GM21619 (cell line): ENCODE measurements at regions not wholly inside any gene's neighbourhood (a gene's known extent, or its start where the extent isn't known, plus 50 kb on each side); places are given as distances from the start of the nearest gene placed in this dataset.

ENCODE experiments used
- ATAC-seq: cut with Tn5 transposase; IDR thresholded peaks from one replicate; pipeline ENCODE4 v1.9.1; 2021; ENCODE audit not compliant: unreplicated experiment

DNA sequence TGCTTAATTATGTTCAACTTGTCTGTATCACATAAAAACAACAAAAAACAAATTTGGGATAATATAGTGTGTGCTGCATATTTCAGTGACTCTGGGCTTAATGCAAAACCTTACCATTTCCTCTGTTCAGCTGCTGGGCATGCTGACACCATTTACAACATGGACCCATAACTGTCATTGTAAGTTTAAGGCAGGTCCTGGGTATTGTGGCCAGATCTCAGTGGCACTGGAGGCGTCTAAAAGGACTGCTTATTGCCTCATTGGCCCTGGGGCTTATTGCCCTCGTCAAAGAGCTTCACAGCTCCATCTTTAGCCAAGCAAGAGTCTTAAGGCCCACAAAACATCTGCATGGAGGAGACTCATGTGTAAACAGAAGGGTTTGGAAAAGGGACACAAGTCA is 390.2 kb downstream of the NR2F2 start:
- no peak for ATAC-seq

DNA sequence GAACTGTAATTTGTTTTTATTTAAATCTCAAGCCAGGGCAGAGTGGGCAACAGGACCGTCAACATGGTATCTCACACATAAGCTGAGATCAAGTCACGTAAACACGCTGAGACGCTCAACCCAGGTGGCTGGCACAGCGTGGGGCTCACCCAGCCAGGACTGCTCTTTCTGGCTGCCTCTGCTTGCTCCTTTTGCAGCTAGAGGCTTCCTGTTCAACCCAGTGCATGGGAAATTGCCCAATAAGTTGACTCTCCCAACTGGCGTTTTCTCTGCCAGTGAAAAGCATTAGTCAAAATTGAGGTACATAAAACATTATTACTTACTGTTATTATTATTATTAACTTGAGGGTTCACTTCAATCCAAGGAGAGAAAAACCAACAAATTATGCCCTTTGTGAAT is 398.1 kb downstream of the NR2F2 start:
- ATAC-seq: no peak

DNA sequence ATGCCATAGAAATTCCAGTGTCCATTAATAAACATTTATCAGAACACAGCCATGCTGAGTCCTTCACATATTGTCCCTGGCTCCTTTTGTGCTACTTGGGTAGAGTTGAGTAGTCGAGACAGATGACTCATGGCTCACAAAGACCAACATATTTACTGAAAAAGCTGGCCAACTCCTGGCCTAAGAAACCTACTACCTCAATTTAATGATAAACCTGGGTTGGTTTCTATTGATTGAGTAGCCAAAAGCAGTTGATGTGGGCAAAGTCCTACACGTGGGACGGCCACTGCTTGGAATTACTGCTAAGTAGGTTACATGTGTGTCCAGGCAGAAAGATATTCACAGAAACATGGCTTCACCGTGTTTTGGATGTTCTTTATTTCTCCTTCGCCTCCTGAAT is 402.2 kb downstream of the NR2F2 start:
- no peak for ATAC-seq

DNA sequence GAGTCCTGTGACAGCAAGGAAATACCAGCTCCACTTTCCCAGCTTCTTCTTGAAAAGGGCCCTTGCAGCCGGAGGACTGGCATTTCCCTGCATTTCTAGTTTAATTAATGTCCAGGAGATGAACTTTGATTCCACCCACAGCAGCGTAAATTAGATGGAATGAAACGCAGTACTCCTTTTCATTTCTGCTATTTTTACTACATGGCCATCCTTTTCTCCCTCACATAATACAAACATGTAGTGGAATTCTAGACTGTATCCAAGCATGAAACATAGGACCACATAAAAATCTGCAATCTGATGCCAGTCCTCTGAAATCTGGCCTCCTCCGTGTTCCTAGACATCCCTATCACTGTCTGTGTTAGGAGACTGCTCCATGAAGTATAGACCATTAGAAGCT is 403.2 kb downstream of the NR2F2 start:
- no peak for ATAC-seq

DNA sequence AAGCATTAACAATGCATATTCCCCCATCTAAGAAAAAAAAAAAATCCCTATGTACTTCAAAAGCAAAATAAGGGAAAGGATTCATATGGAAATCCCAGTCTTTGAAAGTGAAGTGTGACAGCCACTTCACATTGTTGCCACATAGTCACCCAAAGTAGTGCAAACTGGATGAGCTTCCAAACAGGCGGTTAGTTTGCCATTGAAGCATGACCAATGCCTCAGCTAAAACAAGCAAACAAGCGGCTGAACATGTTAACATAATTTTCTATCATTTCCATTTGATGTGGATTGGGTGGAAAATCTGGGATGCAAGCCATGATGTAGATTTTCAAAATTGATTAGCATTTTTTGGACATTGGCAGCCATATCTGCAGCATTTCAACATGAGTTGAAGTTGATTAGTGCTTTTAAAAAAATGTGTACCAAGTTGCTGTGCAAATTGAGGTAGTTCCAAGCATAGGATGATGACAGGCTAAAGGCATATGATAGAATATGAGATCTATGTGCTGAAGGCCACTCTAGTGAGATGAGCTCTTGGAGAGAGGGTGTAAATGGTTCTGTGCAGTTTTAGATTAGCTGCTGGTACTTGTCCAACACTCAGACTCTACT is 405.2 kb downstream of the NR2F2 start:
- ATAC-seq: no peak

DNA sequence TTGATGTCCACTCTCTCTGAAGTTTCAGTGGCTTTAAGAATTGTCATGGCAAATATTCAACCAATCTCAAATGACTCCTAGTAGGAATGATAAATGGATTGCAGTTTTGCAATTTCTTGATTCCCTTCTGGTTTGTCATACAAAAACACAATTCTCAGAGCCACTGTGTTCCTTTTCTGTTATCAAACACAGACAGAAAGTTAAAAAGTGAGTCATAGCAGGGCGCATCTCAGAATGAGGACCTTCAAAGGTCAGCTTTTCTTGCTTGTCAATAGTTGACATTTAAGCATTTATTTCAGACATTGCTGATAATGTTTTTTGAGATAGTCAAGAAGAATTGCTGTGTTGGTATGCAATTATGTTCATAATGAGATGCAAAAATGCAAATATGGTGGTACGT is 405.9 kb downstream of the NR2F2 start:
- no peak for ATAC-seq

DNA sequence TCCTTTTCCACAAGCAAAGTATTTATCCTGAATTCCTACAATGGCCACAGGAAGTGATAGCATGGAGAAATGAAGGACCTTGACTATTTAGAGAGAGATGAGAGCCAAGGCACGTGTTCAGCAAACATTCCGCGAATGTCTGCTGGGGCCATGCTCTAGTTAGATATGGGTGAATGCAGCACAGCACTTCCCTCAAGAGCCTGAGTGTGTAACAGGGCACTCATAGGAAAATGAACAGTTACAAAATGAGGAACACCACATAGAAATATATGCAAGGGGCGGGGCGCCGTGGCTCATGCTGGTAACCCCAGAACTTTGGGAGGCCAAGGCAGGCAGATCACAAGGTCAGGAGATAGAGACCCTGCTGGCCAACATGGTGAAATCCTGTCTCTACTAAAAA is 406.9 kb downstream of the NR2F2 start:
- no peak for ATAC-seq

DNA sequence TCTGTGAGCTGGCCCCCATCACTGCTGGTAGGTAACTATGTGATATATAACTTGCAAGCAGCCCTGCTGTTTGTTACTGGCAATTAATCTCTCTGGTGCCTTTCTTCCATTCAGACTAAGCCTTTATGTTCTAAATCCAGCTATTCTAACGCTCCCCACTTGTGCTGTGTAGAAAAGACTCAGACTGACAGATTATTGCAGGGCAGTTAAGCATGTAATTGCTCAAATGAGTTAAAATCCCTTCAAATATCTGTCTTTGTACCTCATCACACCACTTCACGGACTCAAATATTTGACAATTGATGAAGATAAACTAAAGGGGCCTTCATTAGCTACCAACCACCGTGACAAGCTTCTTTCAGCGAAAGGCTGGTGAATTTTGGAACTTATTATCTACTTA is 416.2 kb downstream of the NR2F2 start:
- no peak for ATAC-seq

DNA sequence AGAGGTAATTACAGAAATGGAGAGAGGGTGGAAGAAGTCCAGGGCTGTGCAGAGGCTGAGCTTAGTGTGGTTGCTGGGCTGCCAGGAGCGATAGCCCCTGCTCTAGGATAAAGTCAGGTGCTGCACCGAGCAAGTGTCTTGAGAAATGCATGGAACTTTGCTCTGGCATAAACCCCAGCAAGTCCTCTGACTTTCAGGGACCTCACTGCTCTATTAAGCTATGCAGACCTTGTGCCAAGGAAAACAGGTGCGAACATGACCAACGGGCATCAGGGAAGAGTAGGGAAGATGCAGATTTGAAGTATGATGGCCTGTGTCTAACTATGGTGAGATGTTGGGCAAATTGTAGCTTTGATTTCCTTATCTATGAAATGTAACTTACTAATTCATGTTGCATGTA is 416.8 kb downstream of the NR2F2 start:
- no peak for ATAC-seq

DNA sequence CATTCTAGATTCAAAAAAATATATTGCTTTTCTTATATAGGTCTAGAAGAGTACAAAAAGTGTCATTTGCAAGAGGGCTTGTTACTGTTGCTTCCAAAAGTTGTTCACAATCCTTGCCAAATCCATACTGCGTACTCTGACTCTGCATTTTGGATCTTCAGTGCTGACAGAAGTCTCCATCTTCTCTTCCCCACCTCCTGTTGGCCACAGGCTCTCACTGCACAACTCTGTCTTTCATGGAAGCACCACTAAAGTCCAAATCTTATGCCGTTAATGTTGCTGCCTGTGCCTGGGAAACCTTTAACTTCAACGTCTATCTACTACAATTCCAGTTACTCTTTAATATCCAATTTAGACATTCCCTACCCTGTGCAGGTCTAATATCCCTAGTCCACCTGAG is 419.9 kb downstream of the NR2F2 start:
- ATAC-seq: no peak

DNA sequence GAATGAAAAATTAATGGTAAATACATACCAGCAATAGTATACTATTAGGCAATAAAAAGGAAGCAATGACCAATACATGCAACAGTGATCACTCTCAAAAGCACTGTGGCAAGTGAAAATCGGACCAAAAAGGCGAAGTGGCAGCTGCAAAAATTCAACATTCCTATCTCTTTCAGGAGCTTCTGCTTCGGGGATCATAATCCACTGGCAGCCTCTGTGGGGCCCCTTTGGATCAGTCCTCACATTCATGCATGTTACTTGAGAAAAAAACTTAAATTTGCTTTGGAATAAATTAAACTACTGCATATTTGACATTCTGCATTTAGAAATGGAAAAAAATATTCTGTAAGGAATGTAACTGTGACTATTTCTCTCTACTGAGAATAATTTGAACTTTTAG is 425.6 kb downstream of the NR2F2 start:
- ATAC-seq: no peak

DNA sequence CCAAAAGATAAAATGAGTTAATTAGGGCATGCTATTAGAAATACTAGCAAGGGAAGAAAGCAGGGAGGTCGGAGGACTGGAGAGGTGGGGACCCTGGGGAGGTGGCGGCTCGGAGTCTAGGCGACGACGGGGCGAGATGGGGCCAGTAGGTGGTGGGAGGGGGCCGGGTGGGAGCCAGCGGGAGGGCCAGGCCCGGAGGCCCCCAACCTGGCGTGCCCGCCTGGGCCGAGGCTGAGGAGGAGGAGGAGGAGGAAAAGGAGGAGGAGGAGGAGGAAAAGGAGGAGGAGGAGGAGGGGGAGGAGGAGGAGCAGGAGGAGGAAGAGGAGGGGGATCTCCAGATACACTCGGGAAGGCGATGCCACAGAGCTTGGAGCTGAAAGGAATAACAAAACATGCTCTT is 426.2 kb downstream of the NR2F2 start:
- no peak for ATAC-seq

DNA sequence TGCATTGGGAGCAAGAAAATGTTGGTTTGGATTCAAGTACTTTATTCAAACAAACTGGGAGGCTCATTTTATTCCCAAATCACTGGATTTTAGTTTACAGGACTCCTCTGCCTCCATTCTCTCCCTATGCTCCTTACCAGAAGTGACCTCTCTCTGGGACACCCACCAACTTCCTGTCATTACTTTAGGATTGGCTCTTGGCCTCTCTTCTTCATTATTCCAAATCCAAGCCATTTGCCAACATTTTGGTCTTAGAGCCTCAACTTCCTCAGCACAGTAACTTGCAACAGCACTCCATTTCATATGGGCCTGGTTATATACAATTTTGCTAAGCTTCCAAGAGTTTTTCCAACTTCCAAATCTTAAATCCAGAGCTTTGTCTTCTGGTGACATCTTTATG is 432.1 kb downstream of the NR2F2 start:
- ATAC-seq: no peak

DNA sequence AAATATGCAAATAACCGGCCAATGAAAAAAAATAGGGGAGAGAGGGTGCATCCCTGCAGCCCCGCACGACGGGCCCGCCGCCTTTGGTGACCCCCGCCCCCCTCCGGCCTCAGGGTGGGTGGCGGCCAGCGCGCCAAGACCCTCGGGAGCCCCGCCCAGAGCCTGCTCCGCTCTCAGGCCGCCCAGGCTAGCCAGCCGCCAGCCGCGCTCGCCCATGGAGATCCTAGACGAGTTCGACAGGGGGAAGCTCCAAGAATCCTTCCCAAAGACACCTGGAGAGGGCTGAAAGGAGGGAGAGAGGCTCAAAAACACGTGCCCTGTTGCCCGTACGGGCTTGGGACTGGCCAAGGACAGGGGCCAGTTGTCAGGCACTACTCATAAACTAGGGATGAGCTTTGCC is 434.0 kb downstream of the NR2F2 start:
- no peak for ATAC-seq

DNA sequence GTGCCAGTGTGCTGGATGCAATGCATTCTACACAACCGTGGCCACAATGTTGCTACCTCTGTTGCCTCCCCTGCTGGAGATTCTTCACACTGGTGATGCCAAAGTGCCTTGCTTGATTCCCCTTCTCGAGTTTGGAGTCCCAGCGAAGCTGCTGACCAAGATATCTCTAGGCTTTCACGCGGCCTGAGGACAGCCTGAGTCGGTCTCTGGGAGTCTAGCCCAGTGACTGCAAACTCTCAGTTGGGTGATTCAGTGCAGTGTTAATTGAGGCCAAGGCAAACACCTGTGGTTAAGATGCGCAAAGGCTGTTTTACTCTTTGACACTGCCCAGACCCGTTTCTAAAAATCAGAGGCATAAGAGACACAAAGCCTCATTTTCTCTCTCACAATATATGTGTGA is 434.4 kb downstream of the NR2F2 start:
- no peak for ATAC-seq

DNA sequence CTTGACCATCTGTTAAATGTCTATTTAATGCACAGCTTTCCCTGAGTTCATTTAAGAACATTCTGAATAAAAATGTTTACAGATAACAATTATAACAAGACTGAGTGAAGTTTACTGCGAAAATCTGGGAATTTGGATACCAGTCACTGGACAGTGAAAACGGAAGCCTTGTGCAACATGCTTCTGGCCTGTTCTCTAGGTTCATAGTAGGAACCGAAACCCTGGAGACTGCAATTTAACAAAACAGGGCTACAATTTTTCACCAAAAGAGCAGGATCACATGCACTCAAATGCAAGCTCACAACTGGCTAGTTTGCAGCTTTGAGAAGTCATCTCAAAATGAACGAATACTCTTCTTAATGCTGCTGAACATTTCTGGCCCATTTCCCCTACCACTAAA is 435.9 kb downstream of the NR2F2 start:
- ATAC-seq: no peak

DNA sequence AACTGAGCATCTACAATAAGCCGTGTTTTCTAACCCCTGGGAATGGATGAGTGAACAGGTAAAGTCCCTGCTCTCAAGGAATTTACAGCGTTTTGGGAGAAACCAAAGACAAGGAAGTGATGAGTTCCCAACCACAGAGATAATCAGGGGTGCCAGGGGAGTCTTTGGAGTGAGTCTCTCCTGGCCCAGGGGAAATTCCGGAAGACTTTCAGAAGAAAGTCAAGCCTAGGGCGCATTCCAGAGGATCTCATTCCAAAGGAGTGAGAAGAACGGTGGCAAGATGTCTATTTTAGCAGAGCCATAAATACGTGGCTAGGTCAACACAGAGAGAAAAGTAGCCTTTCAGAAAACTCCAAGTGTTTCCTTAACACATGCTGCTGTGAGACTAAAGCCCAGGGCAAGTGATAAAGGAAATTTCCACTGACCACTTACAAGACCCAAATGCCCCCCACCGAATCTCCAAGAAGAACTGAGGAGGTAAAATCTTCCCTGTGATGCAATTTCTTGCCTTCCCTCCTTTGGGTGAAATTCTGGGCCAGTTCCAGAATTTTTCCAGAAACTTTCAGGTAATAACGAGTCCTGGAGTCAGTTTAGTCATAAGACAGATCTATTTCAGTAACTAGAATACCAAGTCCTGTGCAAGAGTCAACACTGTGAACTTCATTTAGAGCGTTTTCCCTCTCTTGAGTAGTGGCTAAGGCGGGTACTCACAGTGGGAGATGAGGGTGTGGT is 437.4 kb downstream of the NR2F2 start:
- no peak for ATAC-seq

DNA sequence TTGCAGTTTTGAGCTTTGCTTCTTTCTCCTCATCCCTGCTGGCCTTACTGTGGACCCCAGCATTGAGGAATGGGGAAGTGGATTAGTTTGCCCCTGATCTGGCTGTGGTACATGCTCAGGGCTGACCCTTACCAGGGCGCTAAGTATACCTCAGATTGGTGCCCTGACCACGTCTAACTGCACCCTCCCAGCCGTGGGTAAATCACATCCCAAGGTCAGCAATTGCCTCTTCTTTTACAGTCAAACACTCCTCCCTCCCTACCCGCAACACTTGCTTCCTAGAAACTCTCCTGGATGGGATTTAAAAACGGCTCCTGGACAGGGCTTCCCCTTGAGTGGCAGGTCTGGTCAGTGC is 437.9 kb downstream of the NR2F2 start:
- no peak for ATAC-seq

DNA sequence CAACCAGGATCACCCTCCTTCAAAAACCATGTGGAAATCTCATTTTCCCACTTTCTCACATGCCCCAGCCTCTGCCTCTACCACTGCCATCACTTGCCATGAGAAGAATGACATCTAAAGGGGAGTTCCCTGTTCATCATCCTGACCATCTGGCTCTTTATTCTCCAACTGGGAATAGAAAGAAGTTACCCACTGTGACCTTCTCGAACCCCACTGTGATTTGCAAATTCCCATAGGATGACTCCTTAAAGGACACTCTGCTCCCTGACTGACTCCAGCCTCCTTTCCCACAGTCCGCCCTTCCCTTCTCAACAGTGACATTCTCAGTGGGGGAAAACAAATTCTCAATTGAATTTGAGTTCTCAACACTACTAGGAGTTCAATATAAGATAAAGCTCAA is 440.5 kb downstream of the NR2F2 start:
- ATAC-seq: no peak

DNA sequence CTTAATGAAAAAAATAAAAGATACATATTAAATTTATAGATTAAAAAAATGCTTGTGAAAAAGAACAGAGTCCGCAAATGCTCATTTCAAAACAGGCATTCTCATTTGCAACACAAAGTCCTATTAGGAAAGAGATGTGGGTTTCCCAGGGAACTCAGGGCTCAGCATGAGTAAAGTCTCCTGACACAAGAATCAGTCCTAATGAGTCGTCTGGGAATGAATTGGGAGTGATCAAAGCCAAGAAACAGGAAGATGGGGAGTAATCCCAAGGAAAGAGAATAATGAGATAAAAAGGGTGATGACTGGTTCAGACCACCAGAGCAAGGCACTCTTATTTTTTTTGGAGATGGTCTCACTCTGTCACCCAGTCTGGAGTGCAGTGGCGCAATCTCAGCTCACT is 443.7 kb downstream of the NR2F2 start:
- no peak for ATAC-seq

DNA sequence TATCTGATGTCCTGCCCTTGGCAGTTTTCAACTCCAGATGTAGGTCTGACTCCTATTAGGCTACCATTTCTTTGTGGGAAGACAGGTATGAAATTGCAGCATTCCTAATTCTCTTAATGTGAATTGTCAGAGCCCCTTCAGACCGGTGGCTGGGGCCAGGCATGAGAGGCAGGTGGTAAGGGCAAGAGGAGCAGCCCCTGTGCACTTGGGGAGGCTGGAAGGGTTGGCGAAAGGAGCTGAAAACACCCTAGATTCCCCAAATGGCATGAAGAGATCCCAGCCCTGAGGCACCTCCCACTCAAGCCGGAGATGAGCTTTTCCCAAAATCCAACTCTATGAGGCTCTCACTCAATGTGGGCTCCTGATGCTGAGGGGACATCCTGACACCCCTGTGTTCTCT is 453.2 kb downstream of the NR2F2 start:
- no peak for ATAC-seq

DNA sequence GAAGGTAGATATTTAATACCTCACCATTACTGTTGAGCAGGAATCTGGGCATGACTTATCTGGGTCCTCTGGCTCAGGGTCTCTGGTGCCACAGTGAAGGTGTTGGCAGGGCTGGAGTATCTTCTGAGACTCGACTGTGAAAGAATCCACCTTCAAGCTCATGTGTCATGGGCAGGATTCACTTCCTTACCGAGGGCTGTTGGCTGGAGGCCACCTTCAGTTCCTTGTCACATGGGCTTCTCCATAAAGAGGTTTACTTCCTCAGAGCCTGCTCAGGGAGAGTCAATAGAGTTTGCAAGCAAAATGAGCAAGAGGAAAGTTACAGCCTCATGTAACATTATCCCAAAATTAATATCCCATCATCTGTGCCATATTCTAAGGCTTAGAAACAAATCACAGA is 459.5 kb downstream of the NR2F2 start:
- no peak for ATAC-seq

DNA sequence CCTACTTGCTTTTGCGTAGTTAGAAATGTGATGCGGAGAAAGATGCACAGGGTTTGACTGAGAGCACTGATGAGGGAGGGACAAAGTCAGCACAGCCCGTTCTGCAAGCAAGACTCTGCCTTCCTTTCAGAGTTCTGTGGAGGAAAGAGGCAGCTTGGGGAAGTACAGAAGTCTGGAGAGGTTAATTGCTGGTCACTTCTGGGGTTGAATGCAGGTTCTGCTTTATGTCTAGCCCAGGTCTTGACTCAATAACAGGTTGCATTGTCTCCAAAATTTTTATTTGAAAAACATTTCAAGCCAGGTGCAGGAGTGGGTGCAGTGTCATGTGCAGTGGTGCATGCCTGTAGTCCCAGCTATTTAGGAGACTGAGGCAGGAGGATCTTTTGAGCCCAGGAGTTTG is 461.7 kb downstream of the NR2F2 start:
- no peak for ATAC-seq
